HG03354 (cell line): ENCODE measurements at regions not wholly inside any gene's neighbourhood (a gene's known extent, or its start where the extent isn't known, plus 50 kb on each side); places are given as distances from the start of the nearest gene placed in this dataset.

ENCODE experiments used
- ATAC-seq: cut with Tn5 transposase; IDR thresholded peaks from one replicate; pipeline ENCODE4 v1.9.1; 2021; ENCODE audit warnings: mild to moderate bottlenecking; ENCODE audit not compliant: unreplicated experiment, poor library complexity, severe bottlenecking

- no peak for ATAC-seq
These were observed 204.3 kb downstream of the URI1 start for GRCh38 chr19:30146346-30146745.

GRCh38 chr19:30148039-30148790 lies 206.2 kb downstream of the URI1 start:
- no peak for ATAC-seq

- no peak for ATAC-seq
These were observed 206.8 kb downstream of the URI1 start for GRCh38 chr19:30148803-30149202.

- ATAC-seq = no peak
These were observed 207.3 kb downstream of the URI1 start for GRCh38 chr19:30149300-30149699.

- no peak for ATAC-seq
These were observed 208.6 kb downstream of the URI1 start for GRCh38 chr19:30150626-30151025.

GRCh38 chr19:30151081-30151480 lies 209.0 kb downstream of the URI1 start:
- ATAC-seq = no peak

- no peak for ATAC-seq
These were observed 210.7 kb downstream of the URI1 start for GRCh38 chr19:30152510-30153291.

- ATAC-seq = peak; percentile 88
These were observed 211.5 kb downstream of the URI1 start for GRCh38 chr19:30153326-30154210.

GRCh38 chr19:30154410-30154809 lies 212.4 kb downstream of the URI1 start:
- no peak for ATAC-seq

GRCh38 chr19:30155381-30156200 lies 213.6 kb downstream of the URI1 start:
- ATAC-seq = no peak

GRCh38 chr19:30156646-30157045 lies 214.6 kb downstream of the URI1 start:
- no peak for ATAC-seq

GRCh38 chr19:30158067-30158892 lies 213.9 kb upstream of the ZNF536 start:
- no peak for ATAC-seq

- no peak for ATAC-seq
These were observed 213.3 kb upstream of the ZNF536 start for GRCh38 chr19:30158893-30159245.

GRCh38 chr19:30159636-30160035 lies 212.5 kb upstream of the ZNF536 start:
- ATAC-seq = no peak

GRCh38 chr19:30160426-30160825 lies 211.8 kb upstream of the ZNF536 start:
- ATAC-seq = no peak

- ATAC-seq = no peak
These were observed 211.0 kb upstream of the ZNF536 start for GRCh38 chr19:30161021-30161655.

- no peak for ATAC-seq
These were observed 210.4 kb upstream of the ZNF536 start for GRCh38 chr19:30161770-30162169.

GRCh38 chr19:30162718-30163117 lies 209.5 kb upstream of the ZNF536 start:
- ATAC-seq = no peak
